H1 (cell line): ENCODE measurements at regions not wholly inside any gene's neighbourhood (a gene's known extent, or its start where the extent isn't known, plus 50 kb on each side); places are given as distances from the start of the nearest gene placed in this dataset.

ENCODE experiments used
- RBBP5 ChIP-seq: IDR thresholded peaks from 2 replicates; pipeline ENCODE4 v1.7.1; 2012; ENCODE audit warnings: low read depth, mild to moderate bottlenecking, inconsistent platforms, low read length, moderate library complexity, borderline replicate concordance
- TCF12 ChIP-seq: IDR thresholded peaks from 2 replicates; pipeline ENCODE4 v1.6.1; 2011; ENCODE audit warnings: low read depth, mild to moderate bottlenecking, low read length
- TF ChIP-seq, protein P1 (sequence below): IDR thresholded peaks from 2 replicates; pipeline ENCODE4 v1.6.1; 2011; ENCODE audit warnings: low read length, improper control_type of control experiment

- TF ChIP-seq RBBP5 (no peak), TCF12 (no peak)
- TF ChIP-seq, protein P1, sequence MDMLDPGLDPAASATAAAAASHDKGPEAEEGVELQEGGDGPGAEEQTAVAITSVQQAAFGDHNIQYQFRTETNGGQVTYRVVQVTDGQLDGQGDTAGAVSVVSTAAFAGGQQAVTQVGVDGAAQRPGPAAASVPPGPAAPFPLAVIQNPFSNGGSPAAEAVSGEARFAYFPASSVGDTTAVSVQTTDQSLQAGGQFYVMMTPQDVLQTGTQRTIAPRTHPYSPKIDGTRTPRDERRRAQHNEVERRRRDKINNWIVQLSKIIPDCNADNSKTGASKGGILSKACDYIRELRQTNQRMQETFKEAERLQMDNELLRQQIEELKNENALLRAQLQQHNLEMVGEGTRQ, result no peak
Measured at GRCh38 chr5:135133698-135134515, 99.9 kb upstream of the PITX1 start (continued).
